Activated T-helper 2 cell treated with anti-CD3 and anti-CD28 coated beads, Interferon-gamma antibody, Interleukin-2, Interleukin-4, amounts not matched to agents 10 μg/mL and 5 μg/mL and 100 μg/mL, durations not matched to agents 14 hours and 24 hours and 36 hours (primary cell): ENCODE measurements at regions not wholly inside any gene's neighbourhood (a gene's known extent, or its start where the extent isn't known, plus 50 kb on each side); places are given as distances from the start of the nearest gene placed in this dataset.

Experiments
- DNase-seq: peaks from one replicate; pipeline ENCODE4 v3.0.0; 2021; ENCODE audit warnings: low spot score
- H3K27ac Mint-ChIP-seq: one replicate; pipeline ENCODE4 v1.8.0; 2021; ENCODE audit warnings: mixed read lengths
- H3K27me3 Mint-ChIP-seq: one replicate; pipeline ENCODE4 v1.8.0; 2021; ENCODE audit warnings: low read depth, mixed read lengths
- H3K36me3 Mint-ChIP-seq: one replicate; pipeline ENCODE4 v1.8.0; 2021; ENCODE audit warnings: low read depth, mixed read lengths
- H3K4me1 Mint-ChIP-seq: one replicate; pipeline ENCODE4 v1.8.0; 2021; ENCODE audit warnings: low read depth, mixed read lengths
- H3K4me3 Mint-ChIP-seq: one replicate; pipeline ENCODE4 v1.8.0; 2021; ENCODE audit warnings: low read depth, mild to moderate bottlenecking, moderate library complexity, mixed read lengths
- H3K9me3 Mint-ChIP-seq: one replicate; pipeline ENCODE4 v1.8.0; 2021; ENCODE audit warnings: mixed read lengths
- intact Hi-C: fragments of 100-400 bp; cut with micrococcal nuclease; formaldehyde crosslinking; loops from one replicate; pipeline ENCODE4 v1.15.1; 2023

DNA sequence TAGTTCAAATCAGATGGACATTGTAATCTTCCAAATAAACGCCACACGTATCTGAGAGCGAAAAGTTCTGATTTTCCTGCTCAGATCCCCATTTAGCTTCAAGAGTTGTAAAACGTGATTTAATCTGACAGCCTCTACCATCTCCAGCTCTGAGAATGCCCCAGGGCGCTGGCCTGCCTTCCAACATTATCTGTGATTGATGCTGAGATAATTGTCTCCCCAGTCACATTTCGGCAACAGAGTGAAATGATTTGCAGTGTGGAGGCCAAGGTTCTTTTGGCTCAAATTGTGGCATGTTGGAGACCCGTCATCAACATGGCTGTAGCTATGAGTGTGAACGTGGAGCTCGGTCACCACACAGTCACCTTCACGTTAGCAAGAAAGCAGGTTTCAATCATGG lies 283.4 kb downstream of the BRD1 start:
- intact Hi-C loops: no loop called here
- Mint-ChIP-seq H3K4me3 (no peak overlapping the region), H3K27ac (no peak overlapping the region), H3K36me3 (no peaks in the 10 kb centered on the region), H3K27me3 (no peaks in the 10 kb centered on the region), H3K4me1 (no peaks in the 10 kb centered on the region), H3K9me3 (no peaks in the 10 kb centered on the region)
- DNase-seq: no peak

DNA sequence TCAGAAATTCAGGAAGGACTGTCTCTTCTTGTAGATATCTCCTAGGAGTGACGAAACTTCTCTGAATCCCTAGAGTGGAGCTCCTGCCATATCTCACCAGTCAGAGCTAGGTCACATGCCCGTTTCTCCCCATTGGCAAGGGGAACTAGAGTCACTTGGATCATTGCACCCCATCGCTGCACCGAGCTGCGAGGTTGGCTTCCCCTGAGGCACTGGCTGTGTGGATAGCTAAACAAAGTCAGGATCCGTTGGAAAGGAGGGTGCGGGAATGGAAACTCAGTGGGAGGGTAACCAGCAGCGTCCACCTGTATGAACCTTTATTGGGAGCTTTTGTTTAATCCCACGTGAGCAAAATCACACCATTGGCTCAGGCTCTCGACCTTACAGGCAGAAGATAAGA lies 283.8 kb downstream of the BRD1 start:
- Mint-ChIP-seq H3K27me3 (no peaks in the 10 kb centered on the region), H3K36me3 (no peaks in the 10 kb centered on the region), H3K4me3 (no peak overlapping the region), H3K4me1 (no peaks in the 10 kb centered on the region), H3K27ac (no peak overlapping the region), H3K9me3 (no peaks in the 10 kb centered on the region)
- intact Hi-C loops: no loop called here
- DNase-seq: no peak

DNA sequence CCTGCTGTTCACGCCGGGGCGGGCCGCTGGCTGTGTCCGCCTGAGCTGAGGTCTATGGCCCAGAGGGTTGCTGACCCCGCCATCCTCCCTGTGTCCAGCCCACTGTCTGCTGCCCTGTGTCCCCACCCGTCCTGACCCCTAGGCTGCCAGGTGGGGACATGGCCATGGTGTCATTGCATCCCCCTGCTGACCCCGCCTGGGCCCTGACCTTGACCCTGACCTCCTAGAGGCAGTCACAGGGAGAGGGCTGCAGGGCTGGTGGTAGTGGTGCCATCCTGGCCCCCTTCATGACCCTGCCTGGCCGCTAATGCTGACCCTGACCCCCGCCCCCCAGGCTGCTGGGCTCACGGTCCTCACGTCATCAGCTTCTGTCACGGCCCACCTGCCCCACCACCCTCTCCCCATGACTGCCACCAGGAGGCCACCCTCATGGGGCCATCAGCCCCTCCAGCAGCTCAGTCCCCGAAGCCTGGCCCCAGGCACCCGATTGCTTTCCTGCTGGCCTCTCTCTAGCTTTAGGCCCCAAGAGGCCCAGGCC lies 285.9 kb downstream of the BRD1 start:
- H3K27me3 Mint-ChIP-seq: no peaks in the 10 kb centered on the region
- no peak overlapping the region for H3K4me3 Mint-ChIP-seq
- no peak for DNase-seq
- H3K36me3 Mint-ChIP-seq: no peaks in the 10 kb centered on the region
- no peaks in the 10 kb centered on the region for H3K4me1 Mint-ChIP-seq
- H3K27ac Mint-ChIP-seq: no peak overlapping the region
- H3K9me3 Mint-ChIP-seq: no peaks in the 10 kb centered on the region
- intact Hi-C loops: no loop called here

DNA sequence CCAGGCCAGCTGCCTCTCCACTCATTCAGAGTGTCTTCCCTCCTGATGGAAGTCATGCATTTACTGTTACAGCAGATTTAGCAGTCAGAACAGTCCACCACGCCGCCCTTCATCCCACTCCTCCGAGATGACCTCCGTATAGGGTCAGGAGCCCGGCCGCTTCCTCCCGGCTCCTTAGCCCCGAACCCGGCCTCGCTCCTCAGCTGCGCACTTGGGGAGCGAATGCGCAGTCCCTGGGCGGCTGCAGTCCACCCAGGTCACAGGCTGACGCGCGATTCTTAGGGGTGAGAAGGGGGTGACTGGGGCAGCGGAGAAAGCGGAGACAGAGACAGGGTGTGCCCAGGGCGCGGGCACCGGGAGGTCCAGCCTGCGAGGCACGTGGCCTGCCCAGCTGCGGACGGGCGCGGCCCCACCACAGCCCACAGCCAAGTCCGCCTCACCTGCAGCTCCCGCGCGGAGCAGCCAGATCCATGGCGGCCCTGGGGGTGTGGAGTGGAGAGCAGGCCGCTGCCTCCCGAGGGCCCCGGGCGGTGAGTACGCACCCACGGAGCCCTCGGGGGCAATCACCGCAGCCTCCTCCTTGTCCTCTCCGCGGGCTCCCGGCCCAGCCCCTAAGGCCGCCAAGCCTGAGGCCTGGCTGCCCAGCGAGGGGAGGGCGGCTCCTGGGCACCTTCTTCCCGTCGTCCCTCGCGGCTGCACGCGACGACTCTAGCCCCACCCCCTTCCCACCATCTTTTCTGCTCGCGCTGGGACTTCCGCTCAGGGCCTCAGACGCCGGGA lies 286.6 kb downstream of the BRD1 start:
- no peak for DNase-seq
- H3K27me3 Mint-ChIP-seq: no peaks in the 10 kb centered on the region
- no peaks in the 10 kb centered on the region for H3K36me3 Mint-ChIP-seq
- no peaks in the 10 kb centered on the region for H3K4me1 Mint-ChIP-seq
- H3K9me3 Mint-ChIP-seq: no peaks in the 10 kb centered on the region
- no peak overlapping the region for H3K27ac Mint-ChIP-seq
- no peak overlapping the region for H3K4me3 Mint-ChIP-seq
- intact Hi-C loops: no loop called here

DNA sequence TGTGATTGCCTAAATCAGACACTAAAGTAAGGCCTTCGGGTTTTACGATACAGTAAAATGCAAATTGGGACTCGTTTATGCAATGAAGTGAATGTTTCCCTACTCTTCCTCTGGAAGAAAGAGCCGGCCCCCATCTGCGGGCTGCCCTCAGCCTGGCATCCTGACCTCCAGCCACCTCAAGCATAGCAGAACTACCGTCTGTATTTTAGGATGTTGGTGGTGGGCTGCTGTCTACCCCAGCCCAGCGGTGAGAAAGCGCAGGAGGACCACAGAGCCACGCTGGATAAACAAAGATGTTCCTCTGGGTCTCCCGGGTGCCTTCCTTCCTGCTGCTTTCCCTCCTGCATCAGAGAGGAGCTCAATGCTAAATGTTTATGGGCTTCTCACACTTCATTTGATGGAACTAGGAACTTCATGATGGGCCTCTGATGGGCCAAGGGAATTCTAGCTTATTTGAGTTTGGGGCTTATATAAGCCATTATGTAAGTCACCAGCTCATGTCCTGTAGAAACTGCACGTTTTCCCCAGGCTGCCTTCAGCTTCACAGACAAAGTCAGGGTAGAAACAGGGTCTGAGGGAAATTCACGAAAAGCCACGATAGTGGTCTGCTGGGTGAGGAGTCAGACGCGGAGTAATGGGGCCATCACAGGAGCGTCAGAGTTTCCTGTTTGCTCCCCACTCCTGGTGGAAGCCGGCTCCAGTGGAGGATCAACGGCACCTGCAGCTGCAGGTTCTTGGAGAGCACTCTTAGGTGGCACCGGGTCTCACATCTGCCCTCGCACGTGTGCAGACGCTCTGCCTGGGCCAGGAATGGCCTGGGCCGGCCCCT lies 287.4 kb downstream of the BRD1 start:
- intact Hi-C loops: no loop called here
- Mint-ChIP-seq H3K9me3 (no peaks in the 10 kb centered on the region), H3K36me3 (no peaks in the 10 kb centered on the region), H3K27ac (no peak overlapping the region), H3K4me1 (no peaks in the 10 kb centered on the region), H3K27me3 (no peaks in the 10 kb centered on the region), H3K4me3 (no peak overlapping the region)
- DNase-seq: no peak

DNA sequence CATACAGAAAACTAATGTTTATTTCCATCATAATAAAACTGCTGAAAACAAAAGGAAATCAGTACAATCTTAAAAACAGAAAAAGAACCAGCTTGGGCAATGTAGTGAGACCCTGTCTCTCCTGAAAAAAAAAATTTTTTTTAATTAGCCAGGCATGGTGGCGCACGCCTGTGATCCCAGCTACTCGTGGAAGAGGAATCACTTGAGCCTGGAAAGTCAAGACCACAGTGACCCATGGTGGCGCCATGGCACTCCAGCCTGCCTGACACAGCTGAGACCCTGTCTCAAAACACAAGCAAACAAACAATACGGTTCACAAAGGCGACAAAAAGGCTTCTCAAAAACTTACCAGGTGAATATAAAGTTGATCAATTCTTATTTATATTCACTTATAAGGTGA lies 289.7 kb downstream of the BRD1 start:
- DNase-seq: no peak
- intact Hi-C loops: no loop called here
- H3K4me1 Mint-ChIP-seq: no peaks in the 10 kb centered on the region
- H3K27me3 Mint-ChIP-seq: no peaks in the 10 kb centered on the region
- H3K4me3 Mint-ChIP-seq: no peak overlapping the region
- no peak overlapping the region for H3K27ac Mint-ChIP-seq
- no peaks in the 10 kb centered on the region for H3K9me3 Mint-ChIP-seq
- H3K36me3 Mint-ChIP-seq: no peaks in the 10 kb centered on the region

DNA sequence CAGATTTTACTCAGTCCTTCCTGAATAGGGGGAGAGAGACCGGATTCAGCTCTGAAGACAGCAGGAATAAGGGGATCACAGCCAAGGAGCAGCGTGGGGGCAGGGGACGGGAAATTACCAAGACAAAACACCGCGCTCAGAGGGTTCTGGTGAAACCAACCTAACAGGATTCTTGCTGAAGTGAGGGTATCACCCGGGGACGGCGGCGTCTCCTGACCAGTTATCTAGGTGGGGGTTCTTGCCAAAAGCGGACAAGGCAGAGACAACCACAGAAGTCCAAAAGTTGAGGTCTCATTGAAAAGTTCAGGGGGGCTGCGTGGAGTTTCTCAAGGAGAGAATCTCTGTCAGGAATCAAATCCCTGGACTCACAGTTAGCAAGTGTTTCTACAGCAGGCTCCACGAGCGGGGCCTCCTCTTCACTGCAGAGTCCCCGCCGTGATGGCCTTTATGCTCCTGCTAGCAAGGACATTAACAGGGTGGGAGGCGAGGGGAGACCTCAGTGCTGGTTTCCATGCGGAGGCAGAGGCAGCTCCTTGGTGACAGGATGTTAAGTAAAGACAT lies 291.0 kb downstream of the BRD1 start:
- Mint-ChIP-seq H3K27ac (no peak overlapping the region), H3K9me3 (no peaks in the 10 kb centered on the region), H3K4me3 (no peak overlapping the region), H3K27me3 (no peaks in the 10 kb centered on the region), H3K36me3 (no peaks in the 10 kb centered on the region), H3K4me1 (no peaks in the 10 kb centered on the region)
- DNase-seq: no peak
- intact Hi-C loops: no loop called here

DNA sequence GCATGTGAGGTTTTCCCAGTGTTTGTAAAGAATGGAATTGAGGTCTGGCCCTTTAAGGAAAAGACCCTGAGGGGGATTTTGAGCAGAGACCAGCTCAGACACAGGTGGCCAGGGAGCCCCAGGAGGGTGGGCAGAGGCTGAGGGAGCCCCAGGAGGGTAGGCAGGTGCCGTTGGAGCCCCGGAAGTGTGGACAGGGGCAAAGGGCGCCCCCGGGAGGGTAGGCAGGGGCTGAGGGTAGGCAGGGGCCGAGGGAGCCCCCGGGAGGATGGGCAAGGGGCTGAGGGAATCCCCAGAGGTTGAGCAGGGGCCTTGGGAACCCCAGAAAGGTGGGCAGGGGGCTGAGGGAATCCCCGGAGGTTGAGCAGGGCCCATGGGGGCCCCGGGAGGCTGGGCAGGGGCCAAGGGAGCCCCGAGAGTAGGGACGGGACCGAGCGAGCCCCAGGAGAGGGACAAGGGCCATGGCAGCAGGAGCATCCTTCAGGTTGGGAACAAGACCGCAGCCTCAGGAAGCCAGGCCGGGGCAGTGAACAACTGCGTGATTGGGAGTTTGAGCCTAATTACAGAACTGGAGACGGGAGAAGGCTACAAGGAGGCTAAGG lies 292.0 kb downstream of the BRD1 start:
- no peaks in the 10 kb centered on the region for H3K4me1 Mint-ChIP-seq
- H3K9me3 Mint-ChIP-seq: no peaks in the 10 kb centered on the region
- intact Hi-C loops: no loop called here
- no peak for DNase-seq
- no peak overlapping the region for H3K4me3 Mint-ChIP-seq
- H3K36me3 Mint-ChIP-seq: no peaks in the 10 kb centered on the region
- H3K27me3 Mint-ChIP-seq: no peaks in the 10 kb centered on the region
- no peak overlapping the region for H3K27ac Mint-ChIP-seq

DNA sequence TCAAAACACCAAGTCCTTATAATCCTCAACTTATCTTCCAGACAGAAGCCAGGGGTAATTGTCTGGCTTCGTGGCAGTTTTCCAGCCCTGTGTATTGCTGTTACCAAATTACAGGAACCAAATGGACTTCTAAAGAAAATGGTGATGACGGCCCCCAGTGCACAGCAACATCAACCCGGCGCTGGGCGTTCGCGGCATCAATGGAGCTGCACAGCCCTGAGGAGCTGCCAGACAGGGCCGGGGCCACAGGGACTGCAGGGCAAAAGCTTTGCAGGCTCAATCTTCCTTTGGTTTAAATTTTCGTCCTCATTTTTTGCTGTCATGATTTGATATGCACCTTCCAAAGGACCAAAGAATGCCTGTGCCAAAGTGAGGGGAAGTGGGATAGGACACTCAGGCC lies 292.5 kb downstream of the BRD1 start:
- intact Hi-C loops: no loop called here

DNA sequence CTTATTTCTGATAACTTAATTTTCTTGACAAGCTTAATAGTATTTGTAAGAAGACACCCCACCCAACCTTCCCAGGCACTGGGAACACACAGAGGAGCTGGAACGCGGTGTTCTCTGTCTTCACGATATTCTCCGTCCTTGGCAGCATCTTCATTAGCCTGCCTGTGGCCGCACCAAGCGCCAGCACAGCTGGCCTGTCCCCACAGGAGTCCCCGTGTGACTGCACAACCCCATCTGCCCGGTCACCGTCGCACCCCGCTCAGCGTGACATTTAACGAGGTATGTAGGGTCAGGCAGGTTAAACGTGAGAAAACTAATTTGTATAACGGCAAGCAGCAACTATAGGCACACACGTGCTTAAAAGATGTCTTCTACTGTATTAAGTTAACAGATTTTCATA lies 293.3 kb downstream of the BRD1 start:
- no peak for DNase-seq
- intact Hi-C loops: no loop called here
- Mint-ChIP-seq H3K9me3 (no peaks in the 10 kb centered on the region), H3K4me1 (no peaks in the 10 kb centered on the region), H3K27me3 (no peaks in the 10 kb centered on the region), H3K4me3 (no peak overlapping the region), H3K36me3 (no peaks in the 10 kb centered on the region), H3K27ac (no peak overlapping the region)

More for the DNA sequence above, 292.5 kb downstream of the BRD1 start:
- Mint-ChIP-seq H3K36me3 (no peaks in the 10 kb centered on the region), H3K27me3 (no peaks in the 10 kb centered on the region), H3K4me1 (no peaks in the 10 kb centered on the region), H3K9me3 (no peaks in the 10 kb centered on the region), H3K27ac (no peak overlapping the region), H3K4me3 (no peak overlapping the region)
- no peak for DNase-seq

DNA sequence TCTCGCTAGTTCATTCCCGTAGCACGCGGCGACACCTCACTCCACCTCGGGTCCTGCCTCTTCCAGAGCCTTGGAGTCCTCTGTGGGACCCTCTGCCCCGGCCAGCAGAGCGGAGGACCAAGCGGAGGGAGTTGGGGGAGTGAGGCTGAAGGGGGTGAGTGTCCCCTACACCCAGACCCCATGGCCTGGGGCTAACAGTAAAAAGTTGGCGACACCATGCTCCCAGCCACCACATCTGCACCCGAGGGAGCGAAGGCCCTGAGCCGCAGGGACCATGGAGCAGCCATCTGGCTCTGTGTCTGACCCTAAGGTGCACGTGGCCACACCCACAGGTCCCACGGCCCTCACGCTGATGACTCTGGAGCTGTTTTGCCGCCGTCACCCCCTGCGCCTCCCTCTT lies 293.8 kb downstream of the BRD1 start:
- Mint-ChIP-seq H3K4me1 (no peaks in the 10 kb centered on the region), H3K36me3 (no peaks in the 10 kb centered on the region), H3K27me3 (no peaks in the 10 kb centered on the region), H3K4me3 (no peak overlapping the region), H3K27ac (no peak overlapping the region), H3K9me3 (no peaks in the 10 kb centered on the region)
- intact Hi-C loops: no loop called here
- DNase-seq: no peak

DNA sequence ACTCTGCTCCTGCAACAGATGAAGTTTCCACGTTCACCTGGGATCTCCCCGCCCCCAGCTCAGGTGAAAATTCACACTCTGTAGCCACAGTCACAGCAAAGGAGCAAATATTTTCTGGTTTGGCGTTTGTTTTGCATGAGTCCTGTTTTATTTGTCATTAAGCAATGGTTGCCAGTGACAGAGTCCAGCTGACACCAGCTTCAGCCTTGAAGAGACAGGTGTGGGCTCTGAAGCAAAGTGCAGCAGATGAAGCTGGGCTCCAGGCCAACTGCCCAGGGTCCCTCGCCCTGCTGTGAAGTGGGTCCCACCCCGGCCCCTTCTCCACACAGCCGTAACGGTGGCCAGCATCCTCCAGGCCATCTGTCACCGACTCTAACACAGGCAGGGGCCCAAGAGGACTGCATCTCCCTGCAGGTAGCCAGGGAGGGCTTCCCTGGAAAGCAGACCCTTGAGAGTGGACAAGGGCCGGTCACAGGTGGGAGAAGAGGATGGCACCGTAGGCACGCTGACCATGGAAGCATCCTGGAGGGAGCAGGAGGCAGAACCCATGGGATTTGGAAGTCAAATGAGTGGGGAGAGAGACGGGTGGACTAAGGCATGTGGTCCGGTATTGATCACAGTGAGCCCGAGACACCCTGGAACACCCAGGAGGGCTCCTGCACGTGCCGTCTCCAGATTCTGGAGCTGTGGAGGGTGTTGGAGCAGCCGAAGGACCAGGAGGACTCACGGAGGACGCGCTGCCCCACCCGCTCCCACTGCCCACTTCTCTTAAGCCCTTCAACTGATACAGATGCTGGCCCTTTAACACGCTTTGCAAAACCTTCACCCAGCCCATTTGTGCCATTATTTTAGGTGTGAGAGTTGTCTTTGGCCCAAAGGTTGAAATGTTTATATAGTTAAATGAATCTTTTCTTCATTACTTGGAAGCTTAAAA lies 294.5 kb downstream of the BRD1 start:
- Mint-ChIP-seq H3K4me1 (no peaks in the 10 kb centered on the region), H3K27ac (no peak overlapping the region), H3K27me3 (no peaks in the 10 kb centered on the region), H3K4me3 (no peak overlapping the region), H3K36me3 (no peaks in the 10 kb centered on the region), H3K9me3 (no peaks in the 10 kb centered on the region)
- intact Hi-C loops: no loop called here
- DNase-seq: no peak
